ENCODE measurements at regions not wholly inside any gene's neighbourhood (a gene's known extent, or its start where the extent isn't known, plus 50 kb on each side); places are given as distances from the start of the nearest gene placed in this dataset.

- no peak for TF ChIP-seq CTCF (IDR thresholded peaks at IDR 0.05; ENCODE audit: poor library complexity)
- no peak for TF ChIP-seq EZH2 (IDR thresholded peaks at IDR 0.05; ENCODE audit: borderline replicate concordance)
Observed at GRCh38 chr4:26208237-26208994, 112.4 kb upstream of the RBPJ start.

Measured in hepatocyte (in vitro differentiated cells).